ENCODE measurements at regions not wholly inside any gene's neighbourhood (a gene's known extent, or its start where the extent isn't known, plus 50 kb on each side); places are given as distances from the start of the nearest gene placed in this dataset.

GRCh38 chr1:234746798-234747196 is 136.8 kb upstream of the IRF2BP2 start:
- DNase-seq = no peak

- DNase-seq = no peak
Measured at GRCh38 chr1:234745844-234746797, 136.1 kb upstream of the IRF2BP2 start.

- DNase-seq = no peak
Measured at GRCh38 chr1:234745276-234745675, 135.3 kb upstream of the IRF2BP2 start.

- DNase-seq = no peak
Measured at GRCh38 chr1:234743791-234744611, 134.0 kb upstream of the IRF2BP2 start.

- DNase-seq = no peak
Measured at GRCh38 chr1:234742622-234743021, 132.6 kb upstream of the IRF2BP2 start.

- DNase-seq = no peak
Measured at GRCh38 chr1:234737967-234738314, 128.0 kb upstream of the IRF2BP2 start.

- no peak for DNase-seq
Measured at GRCh38 chr1:234735916-234736315, 125.9 kb upstream of the IRF2BP2 start.

GRCh38 chr1:234735476-234735875 is 125.5 kb upstream of the IRF2BP2 start:
- DNase-seq = no peak

- DNase-seq = no peak
Measured at GRCh38 chr1:234734869-234735268, 124.9 kb upstream of the IRF2BP2 start.

- no peak for DNase-seq
Measured at GRCh38 chr1:234734412-234734835, 124.4 kb upstream of the IRF2BP2 start.

- no peak for DNase-seq
Measured at GRCh38 chr1:234733427-234733826, 123.4 kb upstream of the IRF2BP2 start.

GRCh38 chr1:234732671-234733390 is 122.9 kb upstream of the IRF2BP2 start:
- DNase-seq = no peak

GRCh38 chr1:234732260-234732659 is 122.3 kb upstream of the IRF2BP2 start:
- no peak for DNase-seq

- no peak for DNase-seq
Measured at GRCh38 chr1:234731569-234732085, 121.6 kb upstream of the IRF2BP2 start.

GRCh38 chr1:234730770-234731568 is 121.0 kb upstream of the IRF2BP2 start:
- DNase-seq = peak; percentile 83

- DNase-seq = no peak
Measured at GRCh38 chr1:234730475-234730769, 120.4 kb upstream of the IRF2BP2 start.

GRCh38 chr1:234729561-234730474 is 119.8 kb upstream of the IRF2BP2 start:
- no peak for DNase-seq

- DNase-seq = no peak
Measured at GRCh38 chr1:234728740-234729139, 118.8 kb upstream of the IRF2BP2 start.

GRCh38 chr1:234727018-234727940 is 117.3 kb upstream of the IRF2BP2 start:
- DNase-seq = no peak

All from central memory CD4-positive, alpha-beta T cell (primary cell).